Activated T-helper 1 cell treated with anti-CD3 and anti-CD28 coated beads, Interleukin-2, amount 50 U/mL, for 16 hours (primary cell): ENCODE measurements at regions not wholly inside any gene's neighbourhood (a gene's known extent, or its start where the extent isn't known, plus 50 kb on each side); places are given as distances from the start of the nearest gene placed in this dataset.
"Not testable (repeated sequence)": the region's sequence is repeated elsewhere in the genome, so short reads cannot be mapped to it uniquely, and the experiment has no call there.

Experiments used
- DNase-seq, 2 donors: peaks; one replicate each; pipeline ENCODE4 v3.0.0-alpha.2; 2020; ENCODE audit warnings: low read depth in 1 of 2, low spot score in 1 of 2

DNA sequence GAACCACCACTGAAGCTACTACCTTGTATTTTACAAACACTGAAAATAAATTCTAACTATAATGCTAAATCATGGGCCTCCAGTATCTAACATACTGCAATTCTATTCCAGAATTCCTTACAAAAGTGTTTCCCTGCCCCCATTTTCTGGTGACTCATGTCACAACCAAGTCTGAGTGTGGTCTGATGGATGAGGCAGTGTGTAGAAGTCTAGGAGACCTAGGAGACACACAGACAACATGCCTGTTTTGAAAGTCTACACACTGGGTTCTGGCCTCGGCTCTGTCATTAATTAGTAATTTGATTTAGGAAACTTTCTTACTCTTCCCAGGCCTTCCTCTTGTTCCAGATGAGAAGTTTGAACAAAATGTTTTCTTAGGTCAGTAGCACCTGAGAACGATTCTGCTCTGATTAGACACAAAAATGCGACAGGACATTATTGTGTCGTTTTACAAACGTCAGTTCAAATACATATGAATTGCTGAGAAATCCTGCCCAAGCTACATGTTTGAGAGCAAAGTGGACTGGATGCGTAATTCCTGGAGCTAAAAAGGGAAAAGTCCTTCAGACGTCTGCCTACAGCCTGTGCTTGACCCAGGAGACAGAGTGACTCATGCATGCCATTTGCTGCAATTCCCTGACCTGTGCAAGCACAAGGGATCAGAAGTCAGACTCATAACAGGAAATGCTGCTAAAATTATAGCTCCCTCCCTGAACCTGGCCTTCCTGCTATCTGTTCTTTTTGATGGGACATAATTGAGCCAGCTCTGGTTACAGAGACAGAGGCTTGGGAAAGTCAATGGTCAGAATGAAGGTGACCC, 494.4 kb downstream of the SOX11 start:
- DNase-seq: no peak

GRCh38 chr2:6196449-6196848, 504.3 kb downstream of the SOX11 start:
- no peak for DNase-seq

DNA sequence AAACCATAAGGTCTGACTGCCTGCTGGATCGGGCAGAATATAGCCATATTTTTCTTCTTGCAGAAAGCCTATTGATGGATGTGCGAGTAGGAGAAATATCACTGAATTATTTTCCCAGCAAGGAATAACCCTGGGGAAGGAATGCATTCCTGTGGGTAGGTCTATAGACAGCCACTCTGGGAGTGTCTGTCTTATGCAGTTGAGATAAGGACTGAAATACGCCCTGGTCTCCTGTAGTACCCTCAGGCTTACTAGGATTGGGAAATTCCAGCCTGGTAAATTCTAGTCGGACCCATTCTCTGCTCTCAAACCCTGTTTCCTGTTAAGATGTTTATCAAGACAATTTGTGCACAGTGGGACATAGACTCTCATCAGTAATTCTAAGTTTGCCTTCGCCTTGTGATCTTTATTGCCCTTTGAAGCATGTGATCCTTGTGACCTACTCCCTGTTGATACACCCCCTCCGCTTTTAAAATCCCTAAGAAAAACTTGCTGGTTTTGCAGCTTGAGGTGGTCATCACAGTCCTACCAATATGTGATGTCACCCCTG, 506.3 kb downstream of the SOX11 start:
- DNase-seq: not testable (repeated sequence)

DNA sequence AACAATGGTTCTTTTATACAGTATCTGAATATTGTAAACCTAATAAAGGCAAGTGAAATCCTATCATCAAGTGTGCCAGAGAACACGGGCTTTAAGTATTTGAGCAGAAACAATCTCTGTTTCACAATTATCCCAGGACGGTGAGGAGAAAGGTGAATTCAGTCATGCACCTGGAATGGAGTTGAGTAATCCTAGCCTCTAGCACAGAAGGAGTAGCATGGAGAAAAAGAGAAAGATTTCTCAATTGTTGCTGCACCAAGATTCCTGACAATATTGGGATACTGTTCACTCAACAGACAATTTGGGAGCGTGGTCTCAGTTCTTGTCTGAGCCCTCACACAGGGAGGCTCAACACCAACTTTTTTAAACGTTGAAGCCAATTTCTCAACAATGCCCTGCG, 510.6 kb downstream of the SOX11 start:
- DNase-seq: no peak

- no peak for DNase-seq
Measured at GRCh38 chr2:6203291-6203959, 511.2 kb downstream of the SOX11 start.

DNA sequence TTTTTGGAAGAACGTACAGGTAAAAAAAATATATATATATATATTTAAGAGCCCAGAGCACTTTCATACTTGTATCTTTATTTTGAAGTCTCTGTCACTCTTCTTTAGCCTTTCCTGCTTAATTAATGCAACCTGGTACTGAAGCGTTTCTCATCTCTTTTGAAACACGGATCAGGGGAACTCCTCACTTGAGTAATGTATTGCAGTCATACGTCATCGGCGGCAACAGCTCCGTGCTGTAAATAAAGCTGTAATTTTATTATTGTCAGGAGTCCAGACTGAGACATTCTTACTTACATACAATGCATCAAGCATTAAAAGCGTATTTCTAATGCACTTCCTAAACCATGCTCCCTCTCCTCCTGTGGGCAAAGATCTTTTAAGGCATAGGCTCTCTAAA, 514.7 kb downstream of the SOX11 start:
- no peak for DNase-seq

DNA sequence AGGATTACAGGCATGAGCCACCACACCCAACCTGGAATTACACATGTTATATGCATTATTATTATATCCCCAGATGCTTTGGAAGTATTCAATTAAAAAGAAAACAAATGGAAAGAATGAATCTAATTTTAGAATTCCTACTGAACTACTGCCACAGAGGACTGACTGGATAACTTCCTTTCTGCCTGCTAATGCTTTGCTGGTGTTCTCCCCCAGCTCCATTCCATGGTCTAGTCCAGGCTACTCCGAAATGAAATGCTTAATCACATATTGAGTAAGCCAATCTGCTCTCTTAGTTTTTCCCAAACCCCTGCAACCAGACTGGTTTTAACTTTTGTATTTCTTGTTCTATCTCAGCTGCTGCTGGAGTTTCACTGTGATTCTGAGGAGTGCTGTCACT, 519.1 kb downstream of the SOX11 start:
- no peak for DNase-seq

GRCh38 chr2:6212491-6212890, 520.3 kb downstream of the SOX11 start:
- DNase-seq: no peak

GRCh38 chr2:6213056-6213780, 521.0 kb downstream of the SOX11 start:
- no peak for DNase-seq

GRCh38 chr2:6214471-6214870, 522.3 kb downstream of the SOX11 start:
- DNase-seq: no peak

GRCh38 chr2:6215053-6215452, 522.9 kb downstream of the SOX11 start:
- DNase-seq: no peak

- no peak for DNase-seq
Measured at GRCh38 chr2:6216234-6216633, 524.0 kb downstream of the SOX11 start.

- no peak for DNase-seq
Measured at GRCh38 chr2:6218926-6219325, 526.7 kb downstream of the SOX11 start.

- no peak for DNase-seq
Measured at GRCh38 chr2:6219906-6220305, 527.7 kb downstream of the SOX11 start.

GRCh38 chr2:6222296-6222695, 530.1 kb downstream of the SOX11 start:
- DNase-seq: no peak

GRCh38 chr2:6224267-6224666, 532.1 kb downstream of the SOX11 start:
- DNase-seq: no peak

GRCh38 chr2:6228251-6228650, 536.1 kb downstream of the SOX11 start:
- DNase-seq: no peak

GRCh38 chr2:6231166-6231565, 539.0 kb downstream of the SOX11 start:
- no peak for DNase-seq

DNA sequence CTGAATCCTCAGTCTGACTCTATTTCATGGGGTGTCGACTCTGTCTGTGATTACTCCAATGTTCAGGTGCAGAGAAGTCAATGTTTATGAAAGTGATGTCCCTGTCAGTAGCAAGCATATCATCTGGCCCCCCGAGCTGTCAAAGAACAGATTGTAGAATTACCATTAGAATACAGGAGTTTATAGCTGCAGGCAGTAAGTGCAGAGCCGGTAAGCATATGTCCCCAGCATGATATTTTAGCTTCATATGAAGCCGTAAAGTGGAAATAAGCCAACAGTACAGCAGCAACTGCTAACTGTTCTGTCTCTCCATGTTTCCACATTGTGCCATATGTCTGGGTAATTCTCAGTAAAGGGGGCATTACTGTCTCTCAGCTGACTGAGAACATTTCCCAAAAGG, 541.8 kb downstream of the SOX11 start:
- DNase-seq: no peak

- DNase-seq: no peak
Measured at GRCh38 chr2:6234702-6235101, 542.5 kb downstream of the SOX11 start.

GRCh38 chr2:6236317-6236716, 544.1 kb downstream of the SOX11 start:
- no peak for DNase-seq
